Liver (tissue), 8 donors: ENCODE measurements at regions not wholly inside any gene's neighbourhood (a gene's known extent, or its start where the extent isn't known, plus 50 kb on each side); places are given as distances from the start of the nearest gene placed in this dataset.

Experiments
- DNase-seq: peaks from one replicate; pipeline ENCODE4 v3.0.0-alpha.2; 2017; ENCODE audit warnings: low spot score
- H3K27ac ChIP-seq, 2 donors: one replicate each; pipeline ENCODE4 v1.7.0; 2013; ENCODE audit warnings: inconsistent platforms in 2 of 2, low read length in 2 of 2, control low read depth in 1 of 2, low read depth in 1 of 2, mild to moderate bottlenecking in 1 of 2
- H3K27me3 ChIP-seq, 4 donors: one replicate each; pipeline versions ENCODE4 v1.6.1 to v1.7.0; 2013; ENCODE audit warnings: low read length in 3 of 4, inconsistent platforms in 1 of 4, mild to moderate bottlenecking in 1 of 4, moderate library complexity in 1 of 4; ENCODE audit not compliant: control insufficient read depth in 4 of 4, insufficient read depth in 4 of 4
- H3K36me3 ChIP-seq, 4 donors: one replicate each; pipeline versions ENCODE4 v1.6.1 to v1.7.0; 2013; ENCODE audit warnings: low read length in 3 of 4, mild to moderate bottlenecking in 3 of 4, low read depth in 1 of 4, moderate library complexity in 1 of 4; ENCODE audit not compliant: control insufficient read depth in 4 of 4, insufficient read depth in 3 of 4
- H3K4me1 ChIP-seq, 4 donors: one replicate each; pipeline versions ENCODE4 v1.6.1 to v1.7.0; 2013; ENCODE audit warnings: low read length in 3 of 4, mild to moderate bottlenecking in 3 of 4, moderate library complexity in 1 of 4; ENCODE audit not compliant: control insufficient read depth in 4 of 4, insufficient read depth in 4 of 4
- H3K4me3 ChIP-seq, 3 donors: one replicate each; pipeline versions ENCODE4 v1.6.1 to v1.7.0; 2013; ENCODE audit warnings: low read length in 3 of 3, control low read depth in 1 of 3, low read depth in 1 of 3, mild to moderate bottlenecking in 1 of 3
- H3K9ac ChIP-seq, 2 donors: one replicate each; pipeline ENCODE4 v1.7.0; 2013; ENCODE audit warnings: low read length in 2 of 2, mild to moderate bottlenecking in 2 of 2, moderate library complexity in 2 of 2, control low read depth in 1 of 2, low read depth in 1 of 2
- H3K9me3 ChIP-seq, 4 donors: one replicate each; pipeline versions ENCODE4 v1.6.1 to v1.7.0; 2013; ENCODE audit warnings: low read length in 3 of 4; ENCODE audit not compliant: control insufficient read depth in 4 of 4
- ATF3 ChIP-seq: IDR thresholded peaks from 2 replicates; pipeline ENCODE4 v1.6.1; 2016; ENCODE audit warnings: antibody characterized with exemption
- EGR1 ChIP-seq, 2 donors: IDR thresholded peaks; 2 replicates each; pipeline ENCODE4 v1.6.1; 2016 to 2018; ENCODE audit warnings: antibody characterized with exemption in 2 of 2, low read depth in 2 of 2
- FOXA1 ChIP-seq: IDR thresholded peaks from 2 replicates; pipeline ENCODE4 v1.6.1; 2016; ENCODE audit warnings: antibody characterized with exemption
- FOXA2 ChIP-seq: IDR thresholded peaks from 2 replicates; pipeline ENCODE4 v1.6.1; 2016; ENCODE audit warnings: antibody characterized with exemption
- GABPA ChIP-seq, 2 donors: IDR thresholded peaks in 1 of 2; conservative IDR thresholded peaks in 1 of 2; 2 replicates each; pipeline ENCODE4 v1.6.1; 2016; ENCODE audit warnings: antibody characterized with exemption in 2 of 2, mild to moderate bottlenecking in 1 of 2, moderate library complexity in 1 of 2
- HNF4A ChIP-seq, 2 donors: conservative IDR thresholded peaks; 2 replicates each; pipeline ENCODE4 v1.6.1; 2016; ENCODE audit warnings: antibody characterized with exemption in 2 of 2, mild to moderate bottlenecking in 2 of 2
- HNF4G ChIP-seq: IDR thresholded peaks from 2 replicates; pipeline ENCODE4 v1.6.1; 2016; ENCODE audit warnings: antibody characterized with exemption
- JUND ChIP-seq, 2 donors: IDR thresholded peaks; 2 replicates each; pipeline ENCODE4 v1.6.1; 2016; ENCODE audit warnings: antibody characterized with exemption in 2 of 2
- NR2F2 ChIP-seq: IDR thresholded peaks from 2 replicates; pipeline ENCODE4 v1.6.1; 2016; ENCODE audit warnings: antibody characterized with exemption
- RAD21 ChIP-seq, 2 donors: IDR thresholded peaks; 2 replicates each; pipeline ENCODE4 v1.6.1; 2016; ENCODE audit warnings: antibody characterized with exemption in 2 of 2, mild to moderate bottlenecking in 2 of 2
- REST ChIP-seq: IDR thresholded peaks from 2 replicates; pipeline ENCODE4 v1.6.1; 2016; ENCODE audit warnings: antibody characterized with exemption, mild to moderate bottlenecking
- RXRA ChIP-seq, 2 donors: IDR thresholded peaks; 2 replicates each; pipeline ENCODE4 v1.6.1; 2017 to 2018; ENCODE audit warnings: antibody characterized with exemption in 2 of 2, mild to moderate bottlenecking in 1 of 2
- SP1 ChIP-seq: IDR thresholded peaks from 2 replicates; pipeline ENCODE4 v1.6.1; 2018; ENCODE audit warnings: antibody characterized with exemption, mild to moderate bottlenecking
- TAF1 ChIP-seq: conservative IDR thresholded peaks from 2 replicates; pipeline ENCODE4 v1.6.1; 2016; ENCODE audit warnings: antibody characterized with exemption, mild to moderate bottlenecking
- YY1 ChIP-seq: IDR thresholded peaks from 2 replicates; pipeline ENCODE4 v1.6.1; 2016; ENCODE audit warnings: antibody characterized with exemption, mild to moderate bottlenecking
- WGBS: extraction: QIAGEN DNeasy Blood & Tissue Kit; methylation state at CpG from one replicate; pipeline ENCODE4 v1.1.7; 2013; 5-methylcytosine and 5-hydroxymethylcytosine counted together
- TF ChIP-seq, protein P1 (sequence below): IDR thresholded peaks from 2 replicates; pipeline ENCODE4 v1.6.1; 2016; ENCODE audit warnings: antibody characterized with exemption
- TF ChIP-seq, protein P2 (sequence below): IDR thresholded peaks from 2 replicates; pipeline ENCODE4 v1.6.1; 2016; ENCODE audit warnings: antibody characterized with exemption
- TF ChIP-seq, protein P3 (sequence below): fragments of 150-350 bp; IDR thresholded peaks from 2 replicates; pipeline ENCODE4 v1.5.1; 2017; ENCODE audit warnings: improper control_type of control experiment, low read depth, low read length; ENCODE audit not compliant: missing input control
- donor health status: healthy.
- donor health status: healthy.
- donor health status: healthy.
- donor health status: healthy.
- donor health status: healthy.

GRCh38 chr7:130982651-130983050 lies 248.6 kb upstream of the KLF14 start:
- Histone ChIP-seq H3K9me3 (no peaks in the 10 kb centered on the region), H3K4me3 (no peak overlapping the region), H3K4me1 (peaks cover 0 to 19% (median 13%) of the 10 kb centered on the region in 4 donors), H3K27ac (peak overlapping the region in 1 of 2 donors; percentile 28), H3K27me3 (no peaks in the 10 kb centered on the region), H3K9ac (no peak overlapping the region), H3K36me3 (peaks cover 0 to 14% (median 4%) of the 10 kb centered on the region in 4 donors)
- WGBS: 59% methylated on average over 3 of the region's 3 CpGs
- DNase-seq: no peak
- TF ChIP-seq RXRA (IDR thresholded peaks at IDR 0.05): no peak

DNA sequence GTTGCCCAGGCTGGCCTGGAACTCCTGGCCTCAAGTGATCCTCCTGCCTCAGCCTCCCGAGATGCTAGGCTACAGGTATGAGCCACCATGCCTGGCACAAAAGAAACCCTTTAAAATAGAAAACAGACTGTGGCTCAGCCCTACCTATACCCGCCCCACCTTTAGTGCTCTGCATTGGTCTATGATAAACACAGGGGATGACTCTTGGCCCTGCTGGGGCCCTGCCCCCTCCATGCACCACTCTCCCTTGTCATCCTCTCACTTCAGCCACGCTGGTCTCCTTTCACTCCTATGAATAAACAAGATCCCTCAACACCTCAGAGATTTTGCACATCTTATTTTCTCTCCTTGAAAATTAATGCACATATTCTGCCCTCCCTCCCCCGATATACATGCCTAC lies 251.4 kb upstream of the KLF14 start:
- WGBS: 94% methylated on average over 4 of the region's 4 CpGs
- no peaks in the 10 kb centered on the region for H3K27me3 ChIP-seq
- H3K36me3 ChIP-seq: peaks cover 0 to 11% (median 4%) of the 10 kb centered on the region in 4 donors
- H3K4me3 ChIP-seq: no peak overlapping the region
- DNase-seq: no peak
- TF ChIP-seq FOXA2 (no peak), RAD21 (IDR thresholded peaks at IDR 0.05) (no peak), EGR1 (IDR thresholded peaks at IDR 0.05; ENCODE audit: low read depth in 2 of 2) (no peak), SP1 (no peak), NR2F2 (no peak)
- TF ChIP-seq, protein P1, sequence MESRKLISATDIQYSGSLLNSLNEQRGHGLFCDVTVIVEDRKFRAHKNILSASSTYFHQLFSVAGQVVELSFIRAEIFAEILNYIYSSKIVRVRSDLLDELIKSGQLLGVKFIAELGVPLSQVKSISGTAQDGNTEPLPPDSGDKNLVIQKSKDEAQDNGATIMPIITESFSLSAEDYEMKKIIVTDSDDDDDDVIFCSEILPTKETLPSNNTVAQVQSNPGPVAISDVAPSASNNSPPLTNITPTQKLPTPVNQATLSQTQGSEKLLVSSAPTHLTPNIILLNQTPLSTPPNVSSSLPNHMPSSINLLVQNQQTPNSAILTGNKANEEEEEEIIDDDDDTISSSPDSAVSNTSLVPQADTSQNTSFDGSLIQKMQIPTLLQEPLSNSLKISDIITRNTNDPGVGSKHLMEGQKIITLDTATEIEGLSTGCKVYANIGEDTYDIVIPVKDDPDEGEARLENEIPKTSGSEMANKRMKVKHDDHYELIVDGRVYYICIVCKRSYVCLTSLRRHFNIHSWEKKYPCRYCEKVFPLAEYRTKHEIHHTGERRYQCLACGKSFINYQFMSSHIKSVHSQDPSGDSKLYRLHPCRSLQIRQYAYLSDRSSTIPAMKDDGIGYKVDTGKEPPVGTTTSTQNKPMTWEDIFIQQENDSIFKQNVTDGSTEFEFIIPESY: no peak
- TF ChIP-seq, protein P2, sequence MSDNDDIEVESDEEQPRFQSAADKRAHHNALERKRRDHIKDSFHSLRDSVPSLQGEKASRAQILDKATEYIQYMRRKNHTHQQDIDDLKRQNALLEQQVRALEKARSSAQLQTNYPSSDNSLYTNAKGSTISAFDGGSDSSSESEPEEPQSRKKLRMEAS: no peak
- no peak overlapping the region for H3K9ac ChIP-seq
- no peaks in the 10 kb centered on the region for H3K9me3 ChIP-seq
- H3K4me1 ChIP-seq: peaks cover 3 to 30% (median 17%) of the 10 kb centered on the region in 4 donors
- H3K27ac ChIP-seq: peak overlapping the region in 1 of 2 donors; percentile 32

DNA sequence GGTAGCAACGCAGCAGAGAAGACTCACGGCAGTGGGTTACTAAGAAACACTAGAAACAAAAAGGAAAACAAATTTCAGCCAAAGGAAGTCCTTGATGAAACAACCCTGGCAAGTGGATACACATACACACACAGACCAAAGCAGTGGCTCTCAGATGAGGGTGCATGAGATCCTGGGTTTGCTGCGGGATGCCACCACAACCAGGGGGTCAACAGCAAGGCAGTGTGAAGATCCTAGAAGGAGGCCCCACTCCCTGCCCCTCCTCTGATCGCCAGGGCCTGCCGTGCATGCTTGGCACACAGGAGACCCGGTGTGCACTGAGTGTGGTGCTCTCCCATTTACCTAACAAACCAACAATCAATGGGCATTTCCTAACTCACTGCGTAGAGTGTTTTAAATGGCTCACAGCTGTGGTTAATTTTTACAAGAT lies 252.3 kb upstream of the KLF14 start:
- TF ChIP-seq YY1: peak; percentile 55
- no peak for TF ChIP-seq NR2F2
- TF ChIP-seq GABPA (IDR thresholded peaks at IDR 0.05 in 1 of 2, conservative IDR thresholded peaks at IDR 0.05 in 1 of 2): no peak
- no peak for TF ChIP-seq HNF4G
- no peak for TF ChIP-seq ATF3
- TF ChIP-seq TAF1: no peak
- TF ChIP-seq JUND (IDR thresholded peaks at IDR 0.05): no peak
- no peak for TF ChIP-seq FOXA2
- TF ChIP-seq, protein P2: peak; percentile 6
- no peak for TF ChIP-seq EGR1 (IDR thresholded peaks at IDR 0.05; ENCODE audit: low read depth in 2 of 2)
- no peak for TF ChIP-seq FOXA1
- peak; percentile 15 for TF ChIP-seq SP1
- TF ChIP-seq HNF4A (conservative IDR thresholded peaks at IDR 0.05): peak in 1 of 2 donors; percentile 10
- TF ChIP-seq, protein P3, sequence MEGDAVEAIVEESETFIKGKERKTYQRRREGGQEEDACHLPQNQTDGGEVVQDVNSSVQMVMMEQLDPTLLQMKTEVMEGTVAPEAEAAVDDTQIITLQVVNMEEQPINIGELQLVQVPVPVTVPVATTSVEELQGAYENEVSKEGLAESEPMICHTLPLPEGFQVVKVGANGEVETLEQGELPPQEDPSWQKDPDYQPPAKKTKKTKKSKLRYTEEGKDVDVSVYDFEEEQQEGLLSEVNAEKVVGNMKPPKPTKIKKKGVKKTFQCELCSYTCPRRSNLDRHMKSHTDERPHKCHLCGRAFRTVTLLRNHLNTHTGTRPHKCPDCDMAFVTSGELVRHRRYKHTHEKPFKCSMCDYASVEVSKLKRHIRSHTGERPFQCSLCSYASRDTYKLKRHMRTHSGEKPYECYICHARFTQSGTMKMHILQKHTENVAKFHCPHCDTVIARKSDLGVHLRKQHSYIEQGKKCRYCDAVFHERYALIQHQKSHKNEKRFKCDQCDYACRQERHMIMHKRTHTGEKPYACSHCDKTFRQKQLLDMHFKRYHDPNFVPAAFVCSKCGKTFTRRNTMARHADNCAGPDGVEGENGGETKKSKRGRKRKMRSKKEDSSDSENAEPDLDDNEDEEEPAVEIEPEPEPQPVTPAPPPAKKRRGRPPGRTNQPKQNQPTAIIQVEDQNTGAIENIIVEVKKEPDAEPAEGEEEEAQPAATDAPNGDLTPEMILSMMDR: no peak
- peak in 1 of 2 donors; percentile 6 for TF ChIP-seq RAD21 (IDR thresholded peaks at IDR 0.05)
- TF ChIP-seq RXRA (IDR thresholded peaks at IDR 0.05): peak in 1 of 2 donors; percentile 37
- no peak for TF ChIP-seq REST
- TF ChIP-seq, protein P1: no peak
- peaks cover 3 to 30% (median 17%) of the 10 kb centered on the region in 4 donors for H3K4me1 ChIP-seq
- DNase-seq: no peak
- H3K27me3 ChIP-seq: no peaks in the 10 kb centered on the region
- H3K4me3 ChIP-seq: no peak overlapping the region
- WGBS: 55% methylated on average over 7 of the region's 7 CpGs
- H3K36me3 ChIP-seq: peaks cover 0 to 11% (median 4%) of the 10 kb centered on the region in 4 donors
- H3K9ac ChIP-seq: peak overlapping the region in 1 of 2 donors; percentile 18
- peak overlapping the region; percentile 32 to 66 for H3K27ac ChIP-seq
- no peaks in the 10 kb centered on the region for H3K9me3 ChIP-seq
